GM12864 (cell line): ENCODE measurements at regions not wholly inside any gene's neighbourhood (a gene's known extent, or its start where the extent isn't known, plus 50 kb on each side); places are given as distances from the start of the nearest gene placed in this dataset.

Source experiments
- DNase-seq: peaks from one replicate; pipeline ENCODE4 v3.0.0-alpha.2; 2011; ENCODE audit warnings: low read depth
- H3K4me3 ChIP-seq: 2 replicates; pipeline ENCODE4 v1.5.1; 2011; ENCODE audit warnings: mild to moderate bottlenecking, low read depth, low read length, control low read depth
- CTCF ChIP-seq: IDR thresholded peaks from 2 replicates; pipeline ENCODE4 v1.5.1; 2011; ENCODE audit warnings: low read depth, mild to moderate bottlenecking, moderate library complexity, low read length, control low read depth, inconsistent platforms; ENCODE audit errors: missing control alignments

DNA sequence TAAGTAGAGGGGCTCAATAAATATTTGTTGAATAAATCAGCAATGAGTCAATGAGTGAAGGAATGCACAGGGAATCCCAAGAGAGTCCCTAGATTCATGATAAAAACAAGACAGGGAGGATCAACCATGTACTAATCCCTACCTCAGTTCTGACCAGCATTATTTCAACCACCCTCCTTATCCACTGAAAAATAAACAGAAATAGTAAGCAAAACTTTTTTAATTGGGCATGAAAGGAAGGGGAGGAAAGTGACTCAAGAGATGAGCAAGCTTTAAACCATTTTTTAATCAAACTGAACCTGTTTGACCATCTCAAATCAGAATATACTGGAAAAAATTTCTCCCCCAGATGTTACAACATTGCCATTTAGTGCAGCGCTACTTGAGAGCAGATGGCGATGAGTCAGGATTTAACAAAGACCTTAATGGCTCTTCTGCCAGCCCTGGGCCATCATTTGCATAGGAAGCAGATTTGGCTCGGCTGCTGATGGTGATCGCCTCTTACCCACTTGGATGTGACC lies 194.8 kb upstream of the SLC30A5 start:
- no peak for DNase-seq
- H3K4me3 ChIP-seq = no peak overlapping the region
- no peak for TF ChIP-seq CTCF

DNA sequence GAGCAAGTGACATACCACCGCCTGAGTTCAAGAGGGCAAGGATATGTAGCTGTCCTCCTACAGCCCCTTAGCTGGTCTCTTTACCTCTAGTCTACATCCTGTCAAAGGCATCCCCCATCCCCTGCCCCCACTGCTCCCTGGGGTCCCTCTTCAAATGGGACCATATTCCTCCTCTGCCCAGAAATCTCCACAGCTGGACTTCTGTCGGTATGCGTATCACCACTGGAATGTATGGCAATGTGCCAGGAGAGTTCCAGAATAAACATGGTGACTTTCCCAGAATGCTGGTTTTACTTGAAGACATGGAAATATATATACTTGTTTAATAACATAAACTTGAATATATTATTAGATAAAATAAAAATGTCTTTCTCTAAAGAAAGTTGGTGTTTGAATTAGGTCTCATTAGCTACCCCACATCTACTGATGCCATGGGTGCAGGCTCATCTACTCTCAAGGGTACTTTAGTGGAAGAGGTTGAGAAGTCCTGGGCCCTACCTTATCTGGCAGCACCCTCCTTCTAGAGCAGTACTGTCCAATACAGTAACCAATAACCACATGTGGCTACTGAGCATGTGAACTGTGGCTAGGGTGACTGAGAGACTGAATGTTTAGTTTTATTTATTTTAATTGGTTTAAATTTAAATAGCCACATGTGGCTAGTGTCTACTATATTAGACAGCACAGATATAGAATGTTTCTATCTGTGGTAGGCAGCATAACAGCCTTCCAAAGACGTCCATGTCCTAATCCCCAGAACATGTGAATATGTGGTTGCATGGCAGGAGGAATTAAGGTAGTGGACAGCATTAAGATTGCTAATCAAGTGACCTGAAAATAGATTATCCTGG lies 181.7 kb upstream of the SLC30A5 start:
- TF ChIP-seq CTCF = no peak
- DNase-seq = no peak
- no peak overlapping the region for H3K4me3 ChIP-seq

GRCh38 chr5:68915079-68915478 lies 178.7 kb upstream of the SLC30A5 start:
- DNase-seq = no peak
- no peak overlapping the region for H3K4me3 ChIP-seq
- no peak for TF ChIP-seq CTCF

DNA sequence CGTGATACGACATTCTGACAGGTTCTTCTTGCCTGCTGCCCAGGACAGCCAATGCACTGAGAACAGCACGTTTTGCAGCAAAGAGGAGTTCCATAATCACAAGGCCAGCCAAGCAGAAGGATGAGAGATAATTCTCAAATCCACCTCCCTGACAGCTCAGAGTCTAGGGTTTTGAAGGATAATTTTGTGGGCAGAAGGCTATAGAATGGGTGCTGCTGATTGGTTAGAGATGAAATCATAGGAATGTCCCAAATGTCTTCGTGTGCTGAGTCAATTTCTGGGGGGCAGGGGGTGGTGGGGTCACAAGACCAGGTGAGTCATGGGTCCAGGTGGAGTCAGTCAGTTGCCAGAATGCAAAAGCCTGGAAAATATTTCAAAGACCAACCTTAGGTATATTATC lies 175.5 kb upstream of the SLC30A5 start:
- H3K4me3 ChIP-seq = no peak overlapping the region
- no peak for TF ChIP-seq CTCF
- no peak for DNase-seq

GRCh38 chr5:68919988-68920490 lies 173.8 kb upstream of the SLC30A5 start:
- no peak overlapping the region for H3K4me3 ChIP-seq
- no peak for DNase-seq
- TF ChIP-seq CTCF = no peak

DNA sequence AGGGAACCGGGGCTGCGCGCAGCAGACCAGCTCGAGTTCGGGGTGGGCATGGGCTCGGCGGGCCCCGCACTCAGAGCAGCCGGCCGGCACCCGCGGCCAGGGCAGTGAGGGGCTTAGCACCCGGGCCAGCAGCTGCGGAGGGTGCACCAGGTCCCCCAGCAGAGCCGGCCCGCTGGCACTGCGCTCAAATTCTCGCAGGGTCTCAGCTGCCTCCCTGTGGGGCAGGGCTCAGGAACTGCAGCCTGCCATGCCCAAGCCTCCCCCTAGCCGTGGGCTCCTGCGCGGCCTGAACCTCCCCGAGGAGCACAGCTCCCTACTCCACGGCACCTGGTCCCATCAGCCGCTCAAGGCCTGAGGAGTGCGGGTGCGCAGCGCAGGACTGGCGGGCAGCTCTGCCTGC lies 172.9 kb upstream of the SLC30A5 start:
- no peak for TF ChIP-seq CTCF
- no peak for DNase-seq
- no peak overlapping the region for H3K4me3 ChIP-seq
